ENCODE measurements at regions not wholly inside any gene's neighbourhood (a gene's known extent, or its start where the extent isn't known, plus 50 kb on each side); places are given as distances from the start of the nearest gene placed in this dataset.

DNA sequence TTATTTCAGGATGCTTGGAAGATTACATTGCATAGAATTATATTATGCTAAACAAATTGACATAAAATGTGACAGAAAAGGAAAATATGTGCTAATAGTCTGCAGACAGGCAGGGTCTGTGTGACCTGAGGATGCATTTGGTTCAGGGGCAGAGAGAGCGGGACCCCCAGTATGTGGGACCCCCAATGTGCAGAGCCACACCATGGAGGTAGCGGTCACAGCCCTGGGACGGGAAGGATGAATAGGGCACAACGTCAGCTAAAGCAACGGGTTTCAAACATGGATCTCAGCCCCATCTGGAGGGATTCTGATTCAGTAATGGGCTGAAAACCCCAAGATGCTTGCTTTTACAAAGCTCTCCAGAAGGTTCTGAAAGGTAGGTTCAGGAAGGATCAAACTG, 251.8 kb upstream of the ADARB2 start:
- no peak for DNase-seq (ENCODE audit: low spot score)
- TF ChIP-seq CTCF (IDR thresholded peaks at IDR 0.05; ENCODE audit: extremely low read depth, missing control alignments), result no peak

- no peak for DNase-seq (ENCODE audit: low spot score)
- no peak for TF ChIP-seq CTCF (IDR thresholded peaks at IDR 0.05; ENCODE audit: extremely low read depth, missing control alignments)
Observed at GRCh38 chr10:1981976-1982375, 244.7 kb upstream of the ADARB2 start.

GRCh38 chr10:1980459-1980858, 243.1 kb upstream of the ADARB2 start:
- no peak for DNase-seq (ENCODE audit: low spot score)
- TF ChIP-seq CTCF (IDR thresholded peaks at IDR 0.05; ENCODE audit: extremely low read depth, missing control alignments), result no peak

GRCh38 chr10:1978584-1978983, 241.3 kb upstream of the ADARB2 start:
- no peak for DNase-seq (ENCODE audit: low spot score)
- no peak for TF ChIP-seq CTCF (IDR thresholded peaks at IDR 0.05; ENCODE audit: extremely low read depth, missing control alignments)

DNA sequence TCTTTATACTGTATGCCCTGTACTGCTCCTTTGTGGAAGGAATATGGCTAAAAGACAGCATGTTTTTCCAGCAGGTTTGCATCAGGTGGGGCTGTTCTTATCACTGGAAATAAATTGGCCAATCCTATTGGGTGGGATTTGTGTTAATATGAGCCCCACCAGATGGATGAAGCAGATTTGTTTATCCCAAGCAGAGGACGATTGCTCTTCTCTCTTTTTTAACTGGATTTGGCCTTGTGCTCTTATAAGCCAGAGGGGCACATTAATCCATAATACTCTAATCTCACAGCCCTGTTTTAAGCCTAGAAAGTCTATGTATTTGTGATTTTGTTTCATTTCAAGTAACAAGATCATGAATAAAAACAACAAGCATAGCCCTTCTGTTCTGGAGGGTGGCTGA, 240.1 kb upstream of the ADARB2 start:
- no peak for TF ChIP-seq CTCF (IDR thresholded peaks at IDR 0.05; ENCODE audit: extremely low read depth, missing control alignments)
- no peak for DNase-seq (ENCODE audit: low spot score)

DNA sequence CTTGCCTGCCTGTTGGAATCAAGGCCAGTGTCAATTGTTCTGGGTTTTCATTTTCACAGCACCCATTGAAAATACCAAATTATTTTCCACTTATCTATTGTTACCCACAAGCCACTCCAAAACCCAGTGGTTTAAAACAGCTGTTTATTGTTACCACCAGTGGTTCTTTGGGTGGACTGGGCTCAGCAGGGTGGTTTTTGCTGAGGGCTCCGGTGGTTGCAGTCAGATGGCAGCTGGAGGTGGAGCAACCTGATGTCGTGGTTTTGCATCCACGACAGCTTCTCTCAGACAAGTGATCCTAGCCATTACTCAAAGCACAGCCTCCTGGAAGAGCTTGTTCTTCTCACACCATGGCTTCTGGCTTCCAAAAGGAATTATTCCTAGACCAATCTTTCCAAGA, 235.1 kb upstream of the ADARB2 start:
- no peak for TF ChIP-seq CTCF (IDR thresholded peaks at IDR 0.05; ENCODE audit: extremely low read depth, missing control alignments)
- no peak for DNase-seq (ENCODE audit: low spot score)

- no peak for TF ChIP-seq CTCF (IDR thresholded peaks at IDR 0.05; ENCODE audit: extremely low read depth, missing control alignments)
- DNase-seq (ENCODE audit: low spot score), result no peak
Observed at GRCh38 chr10:1968257-1969033, 231.1 kb upstream of the ADARB2 start.

Data from GM20000 (cell line).